GM19467 (cell line): ENCODE measurements at regions not wholly inside any gene's neighbourhood (a gene's known extent, or its start where the extent isn't known, plus 50 kb on each side); places are given as distances from the start of the nearest gene placed in this dataset.
"Not testable (repeated sequence)": the region's sequence is repeated elsewhere in the genome, so short reads cannot be mapped to it uniquely, and the experiment has no call there.

Experiments used
- ATAC-seq: cut with Tn5 transposase; IDR thresholded peaks from one replicate; pipeline ENCODE4 v1.9.1; 2021; ENCODE audit warnings: mild to moderate bottlenecking, moderate library complexity; ENCODE audit not compliant: unreplicated experiment

DNA sequence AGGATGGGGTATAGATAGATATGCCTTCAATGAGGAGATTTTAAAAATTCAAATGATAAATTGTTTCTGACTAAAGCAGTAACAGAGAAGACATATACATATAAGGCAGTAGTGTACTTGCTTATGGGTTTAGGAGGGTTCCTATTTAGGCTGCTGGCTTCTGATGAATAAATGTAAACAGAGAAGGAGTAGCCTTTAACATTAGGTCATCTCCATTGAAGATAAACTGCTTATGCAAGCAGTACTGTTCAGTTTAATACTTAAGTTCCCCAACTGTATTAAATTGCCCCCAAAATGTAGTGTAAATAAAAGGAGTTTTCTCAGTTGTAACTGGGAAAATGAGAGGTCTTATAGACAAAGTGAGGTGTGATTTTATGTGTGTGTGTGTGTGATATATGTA is 217.7 kb upstream of the TMEFF2 start:
- no peak for ATAC-seq

DNA sequence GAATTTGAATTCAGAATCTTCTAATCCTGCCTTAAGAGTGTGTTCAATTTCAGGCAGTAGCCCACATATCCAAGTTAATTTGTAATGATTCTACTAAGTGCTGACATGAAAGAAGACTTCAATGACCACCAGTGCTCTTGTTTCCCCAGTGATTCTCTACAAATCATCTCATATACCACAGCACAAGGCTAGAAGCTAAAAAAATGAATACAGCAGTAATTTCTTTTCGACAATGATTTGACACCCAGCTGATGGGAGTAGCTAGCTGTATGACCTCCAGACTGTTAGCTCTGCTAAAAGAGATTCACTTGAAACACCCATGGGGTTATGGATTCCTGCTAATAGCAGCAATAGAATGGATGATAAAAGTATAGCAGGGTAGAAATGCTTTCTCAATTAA is 217.0 kb upstream of the TMEFF2 start:
- no peak for ATAC-seq

DNA sequence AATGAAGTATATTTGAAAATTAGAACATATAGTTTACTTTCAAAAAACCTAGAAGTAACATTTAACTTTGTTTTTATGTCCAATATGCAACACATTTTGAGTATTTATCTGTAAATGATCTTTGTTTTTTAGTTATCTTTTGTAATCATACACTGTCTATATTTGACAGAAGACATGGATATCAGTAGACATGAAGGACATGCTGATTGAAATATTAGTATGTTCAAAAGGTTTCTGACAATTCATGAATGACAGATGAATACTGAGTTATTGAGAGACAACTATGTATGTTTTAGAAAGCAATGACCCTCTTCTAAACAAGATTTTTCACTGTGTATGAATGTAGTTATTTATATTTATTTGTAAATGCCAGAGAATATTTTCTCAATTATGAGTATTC is 215.6 kb upstream of the TMEFF2 start:
- ATAC-seq, result no peak

DNA sequence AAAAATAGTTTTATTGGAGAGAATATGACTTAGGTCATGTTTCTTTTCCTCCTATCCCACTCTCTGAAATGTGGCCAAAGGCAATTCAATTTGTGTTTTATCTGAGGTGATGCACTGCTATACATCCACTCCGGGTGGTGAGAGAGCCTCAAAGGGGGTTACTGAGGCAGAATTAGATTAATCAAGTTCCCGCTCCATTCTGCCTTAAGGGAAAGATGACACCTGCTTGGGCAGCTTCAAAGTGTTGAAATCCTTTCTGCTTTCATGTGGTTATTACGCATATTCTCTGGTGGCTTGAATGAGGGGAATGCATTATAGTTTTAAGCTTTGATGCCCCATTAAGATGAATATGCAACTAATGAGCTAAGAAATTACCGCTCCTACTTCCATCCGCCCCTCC is 213.0 kb upstream of the TMEFF2 start:
- no peak for ATAC-seq

DNA sequence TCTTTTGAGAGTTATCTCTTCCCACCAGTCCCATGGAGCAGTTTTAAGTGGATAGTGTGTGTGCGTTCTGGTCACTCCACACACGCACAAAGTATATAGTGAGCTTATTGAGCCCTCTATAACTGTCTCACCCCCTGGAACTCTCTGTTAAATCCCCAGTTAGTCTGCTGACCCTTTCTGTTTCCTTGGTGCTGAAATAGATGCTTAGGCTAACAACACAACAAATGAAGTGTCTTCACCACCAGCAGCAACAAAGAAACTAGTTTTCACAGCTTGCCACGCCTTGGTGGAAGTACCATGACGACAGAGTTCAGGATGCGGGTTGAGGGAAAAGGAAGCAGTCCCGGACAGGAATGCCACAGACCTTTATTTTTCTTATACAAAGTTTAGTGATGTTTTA is 203.5 kb upstream of the TMEFF2 start:
- no peak for ATAC-seq

DNA sequence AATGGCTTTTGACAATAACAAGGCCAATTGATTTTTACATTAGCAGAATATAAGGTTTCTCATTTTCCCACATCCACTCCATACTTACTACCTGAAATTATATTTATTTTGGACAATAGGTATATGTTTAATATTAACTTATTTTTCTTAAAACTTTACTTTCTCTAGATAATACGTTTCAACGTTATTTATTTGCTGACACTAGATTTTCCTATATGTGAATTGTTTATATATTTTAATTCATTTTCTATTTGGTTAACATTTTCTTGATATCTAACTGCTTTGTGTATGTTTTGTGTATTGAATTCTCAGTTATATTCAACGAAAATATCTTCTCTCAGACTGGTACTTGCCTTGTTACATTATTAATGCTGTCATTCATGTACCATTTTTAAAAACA is 199.9 kb upstream of the TMEFF2 start:
- no peak for ATAC-seq

DNA sequence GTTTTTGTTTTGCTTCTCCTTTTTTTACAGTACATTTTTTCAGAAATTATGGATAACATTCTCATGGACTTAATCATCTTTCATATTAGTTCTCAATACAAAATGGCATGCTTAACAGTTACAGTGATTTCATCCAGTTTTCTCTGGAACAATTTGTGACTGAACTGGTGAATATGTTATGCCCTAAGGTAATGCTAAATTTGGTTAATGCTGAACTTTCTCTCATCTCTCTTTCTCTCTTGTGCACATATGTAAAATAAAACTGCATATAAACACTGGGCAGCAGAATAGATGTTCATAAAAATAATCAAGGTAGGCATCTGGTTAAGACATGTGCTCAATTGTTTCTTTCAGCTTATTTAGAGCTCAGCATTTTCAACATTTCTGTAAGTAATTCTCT is 196.3 kb upstream of the TMEFF2 start:
- ATAC-seq, result no peak

DNA sequence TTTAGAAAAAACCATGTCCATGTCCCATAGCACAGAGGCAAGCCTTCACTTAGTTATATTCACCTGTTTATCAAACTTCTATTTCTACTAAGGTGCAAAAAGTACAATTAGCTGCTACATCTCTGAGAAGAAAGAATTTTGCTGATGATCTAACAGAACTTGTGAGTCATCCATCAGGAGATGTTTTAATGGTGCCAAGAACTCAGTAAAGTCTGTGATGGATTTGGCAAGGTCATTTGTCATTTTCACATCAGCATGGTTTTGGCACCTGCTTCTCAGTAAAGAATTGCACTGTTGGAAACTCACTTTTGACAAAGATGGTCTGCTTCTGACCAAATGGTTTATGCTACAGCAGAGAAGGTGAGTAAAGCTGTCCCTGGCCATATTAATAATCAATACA is 195.7 kb upstream of the TMEFF2 start:
- no peak for ATAC-seq

DNA sequence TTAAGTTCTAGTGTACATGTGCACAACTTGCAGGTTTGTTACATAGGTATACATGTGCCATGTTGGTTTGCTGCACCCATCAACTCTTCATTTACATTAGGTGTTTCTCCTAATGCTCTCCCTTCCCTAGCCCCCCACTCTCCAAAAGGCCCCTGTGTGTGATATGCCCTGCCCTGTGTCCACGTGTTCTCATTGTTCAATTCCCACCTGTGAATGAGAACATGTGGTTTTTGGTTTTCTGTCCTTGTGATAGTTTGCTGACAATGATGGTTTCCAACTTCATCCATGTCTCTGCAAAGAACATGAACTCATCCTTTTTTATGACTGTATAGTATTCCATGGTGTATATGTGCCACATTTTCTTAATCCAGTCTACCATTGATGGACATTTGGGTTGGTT is 189.5 kb upstream of the TMEFF2 start:
- not testable (repeated sequence) for ATAC-seq

DNA sequence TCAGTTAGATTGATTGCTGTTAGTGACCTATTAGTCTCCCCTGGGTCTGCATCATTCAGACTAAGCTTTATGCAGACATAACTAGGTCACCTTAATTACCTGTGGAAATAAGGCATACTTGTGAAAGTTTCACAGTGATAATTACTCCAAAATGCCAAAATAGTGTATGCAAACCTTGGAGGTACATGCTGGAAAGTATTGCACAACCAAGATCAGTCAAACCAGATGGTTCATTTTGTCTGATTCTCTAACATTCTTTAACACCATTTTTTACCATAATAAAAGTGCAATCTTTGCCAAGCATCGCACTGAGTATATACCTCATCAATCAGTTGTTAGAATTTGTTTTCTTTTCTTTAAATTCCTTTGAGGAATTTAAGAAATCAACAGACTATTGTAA is 186.3 kb upstream of the TMEFF2 start:
- no peak for ATAC-seq

DNA sequence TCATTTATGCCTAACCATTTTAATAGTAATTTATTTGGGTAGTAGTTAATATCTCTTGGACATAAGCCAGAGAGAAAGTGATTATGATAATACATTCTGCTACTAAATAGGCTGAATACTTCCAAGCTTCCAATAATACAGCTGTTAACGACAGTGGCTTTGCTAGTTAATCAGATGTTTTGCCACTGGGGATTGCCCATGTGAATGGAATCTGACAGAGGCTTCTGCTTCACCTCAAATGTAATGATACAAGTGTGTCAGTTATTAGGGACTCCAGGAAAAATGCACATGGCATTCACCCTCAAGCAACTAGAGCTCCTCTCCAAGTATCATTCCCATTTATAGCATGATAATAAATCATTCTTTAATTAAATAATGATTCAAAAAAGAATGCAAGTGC is 185.0 kb upstream of the TMEFF2 start:
- ATAC-seq, result no peak

DNA sequence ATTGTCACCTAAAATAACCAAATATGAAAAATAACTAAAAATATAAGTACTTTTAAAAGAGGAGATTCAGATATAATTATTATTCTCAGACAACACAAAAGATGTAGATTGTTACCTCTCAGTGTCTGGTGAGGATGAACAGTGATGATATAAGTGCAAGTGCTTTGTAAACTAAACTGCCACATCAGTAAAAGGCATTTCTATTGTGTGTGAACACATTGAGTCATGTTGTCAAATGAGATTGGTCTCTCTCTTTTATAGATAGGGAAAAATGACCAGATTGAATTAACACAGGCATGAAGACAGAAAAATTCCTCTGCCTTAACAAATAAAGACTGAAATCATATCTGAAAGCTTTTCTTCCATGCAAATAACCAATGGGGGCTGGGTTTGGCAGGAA is 182.4 kb upstream of the TMEFF2 start:
- no peak for ATAC-seq

DNA sequence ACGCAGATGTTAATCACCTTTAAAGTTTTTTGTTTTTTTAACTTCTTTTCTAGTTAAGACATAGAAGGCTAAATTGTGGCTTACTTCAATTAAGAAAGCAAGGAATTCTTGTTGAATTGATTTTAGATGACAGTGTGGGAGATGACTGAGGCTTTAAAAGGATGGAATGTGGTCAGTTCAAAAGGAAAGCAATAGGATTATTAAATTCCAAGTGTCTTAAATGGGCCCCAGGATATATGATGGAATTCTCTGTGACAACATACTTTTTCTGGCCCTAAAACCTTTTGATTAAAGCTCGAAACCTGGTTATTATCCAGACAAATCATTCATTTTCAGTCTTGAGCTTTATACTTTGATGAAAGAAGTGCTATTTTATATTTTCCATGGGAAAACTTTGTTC is 179.0 kb upstream of the TMEFF2 start:
- ATAC-seq, result no peak

DNA sequence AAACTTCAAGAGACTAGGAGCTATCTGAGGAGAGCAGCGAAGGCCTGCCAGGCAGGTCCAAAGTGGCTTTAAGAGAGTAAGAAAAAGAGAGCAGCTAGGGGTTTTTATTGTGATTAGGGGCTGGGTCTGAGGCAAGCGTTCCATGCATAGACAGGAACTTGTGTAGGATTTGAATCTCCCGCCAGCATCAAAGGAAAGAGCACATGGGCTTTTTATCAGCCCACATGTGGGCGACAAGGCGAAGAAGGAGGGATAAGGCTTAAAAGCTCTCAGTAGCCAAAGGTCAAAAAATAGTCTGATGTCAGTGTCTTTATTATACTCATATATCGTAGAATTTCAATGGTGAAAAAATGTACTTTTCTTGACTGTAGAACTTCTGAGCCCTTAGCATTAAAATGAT is 178.5 kb upstream of the TMEFF2 start:
- no peak for ATAC-seq

DNA sequence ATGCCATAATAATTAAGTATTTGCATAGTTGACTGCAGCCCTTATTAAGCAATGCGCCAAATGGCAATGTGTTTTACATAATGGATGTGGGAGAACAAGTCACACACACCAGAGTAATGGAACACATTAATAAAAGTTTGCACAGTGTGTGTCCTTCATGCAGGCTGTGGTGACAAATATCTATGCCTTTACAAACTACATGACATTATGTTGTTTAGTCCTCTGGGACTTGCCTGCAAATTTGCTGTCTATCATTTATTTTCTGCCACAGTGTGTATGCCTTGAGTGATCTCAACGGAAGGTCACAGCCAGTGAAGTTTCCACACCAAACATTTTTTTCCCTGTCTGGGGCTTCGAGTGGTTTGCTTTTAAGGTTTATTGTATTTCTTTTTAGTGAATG is 175.2 kb upstream of the TMEFF2 start:
- ATAC-seq, result no peak

DNA sequence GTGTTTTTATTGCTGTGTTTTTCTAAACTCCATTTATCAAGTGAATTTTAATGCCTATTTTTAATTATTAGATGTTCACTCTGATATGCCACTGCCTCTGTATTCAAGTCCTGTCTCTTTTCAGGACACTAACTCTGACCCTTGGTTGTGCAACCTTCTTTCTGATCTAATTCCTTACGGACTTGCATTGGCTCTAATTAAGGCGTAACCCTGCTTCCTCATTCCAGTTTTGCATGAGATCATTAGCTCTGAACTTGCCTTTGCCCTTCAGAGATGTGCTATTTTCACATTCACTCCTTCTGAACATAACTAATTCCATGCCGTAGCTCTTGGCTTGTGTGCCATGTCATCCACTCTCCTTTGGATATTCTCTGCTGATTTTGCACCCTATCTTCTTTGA is 162.5 kb upstream of the TMEFF2 start:
- no peak for ATAC-seq

DNA sequence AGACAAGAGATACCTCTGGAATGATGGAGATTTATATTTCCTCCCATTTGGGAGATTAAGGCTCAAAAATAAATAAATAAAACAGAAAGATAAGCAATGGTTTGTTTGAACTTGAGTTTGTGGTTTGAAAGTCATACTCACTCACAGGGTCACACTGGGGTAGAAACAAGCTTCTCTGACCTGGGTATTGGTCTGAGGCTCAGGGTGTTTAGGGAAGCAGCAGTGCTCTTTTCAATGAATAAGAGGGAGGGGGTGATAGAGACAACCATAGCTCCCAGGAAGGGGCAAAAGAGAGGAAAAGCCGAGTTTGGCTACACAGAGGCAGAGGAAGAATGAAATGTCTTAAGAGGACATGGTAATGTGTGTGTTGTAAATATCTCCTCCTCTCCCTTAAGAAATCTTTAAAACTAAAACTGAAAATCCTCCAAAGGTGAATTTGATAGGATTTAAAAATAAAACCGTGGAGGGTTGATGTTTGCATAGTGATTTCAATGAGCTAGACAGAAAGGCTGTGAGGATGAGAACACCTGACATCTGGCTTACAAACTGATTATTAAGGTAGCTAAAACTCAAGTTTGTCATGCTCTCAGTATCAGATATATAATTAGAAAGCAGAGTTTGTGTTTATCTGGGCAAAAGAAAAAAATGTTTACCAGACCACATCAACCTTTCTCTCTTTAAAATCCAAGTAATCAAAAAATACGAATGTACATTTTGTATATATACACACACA is 159.9 kb upstream of the TMEFF2 start:
- no peak for ATAC-seq

DNA sequence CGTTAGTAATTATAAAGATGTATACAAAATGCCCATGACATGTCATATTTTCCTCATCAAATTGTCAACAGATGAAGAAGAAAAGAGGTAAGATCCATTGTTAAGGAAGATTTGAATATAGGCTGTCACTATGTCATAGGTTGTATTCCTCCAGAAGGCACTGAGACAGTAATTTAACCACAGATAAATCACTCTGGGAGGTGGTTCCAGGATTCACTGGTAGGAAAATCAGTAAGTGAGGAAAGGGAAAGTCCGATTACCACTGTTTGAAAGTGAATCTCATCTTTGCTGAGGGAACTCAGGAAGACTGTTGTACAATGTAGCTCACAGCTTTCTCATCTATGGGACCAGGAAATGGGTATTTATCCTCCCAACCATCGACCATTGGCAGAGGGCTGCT is 152.8 kb upstream of the TMEFF2 start:
- no peak for ATAC-seq

DNA sequence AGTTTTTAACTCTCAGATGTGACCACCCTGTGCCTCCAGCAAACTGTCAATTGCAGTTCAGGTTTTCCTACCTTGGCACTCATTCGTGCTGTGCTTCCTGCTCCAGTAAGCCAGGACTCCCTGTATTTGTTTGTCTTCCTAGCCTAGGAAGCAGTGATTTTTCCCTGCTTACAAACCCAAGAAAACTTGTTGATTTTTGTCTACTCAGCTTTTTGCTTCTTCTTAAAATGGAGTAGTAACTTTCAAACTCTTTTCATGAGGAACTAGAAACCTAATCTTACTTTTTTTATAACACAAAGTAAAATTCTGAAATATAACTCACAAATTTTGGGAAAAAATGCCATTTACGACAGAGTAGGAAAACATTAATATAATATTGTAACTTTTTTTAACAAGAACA is 150.6 kb upstream of the TMEFF2 start:
- ATAC-seq, result no peak

DNA sequence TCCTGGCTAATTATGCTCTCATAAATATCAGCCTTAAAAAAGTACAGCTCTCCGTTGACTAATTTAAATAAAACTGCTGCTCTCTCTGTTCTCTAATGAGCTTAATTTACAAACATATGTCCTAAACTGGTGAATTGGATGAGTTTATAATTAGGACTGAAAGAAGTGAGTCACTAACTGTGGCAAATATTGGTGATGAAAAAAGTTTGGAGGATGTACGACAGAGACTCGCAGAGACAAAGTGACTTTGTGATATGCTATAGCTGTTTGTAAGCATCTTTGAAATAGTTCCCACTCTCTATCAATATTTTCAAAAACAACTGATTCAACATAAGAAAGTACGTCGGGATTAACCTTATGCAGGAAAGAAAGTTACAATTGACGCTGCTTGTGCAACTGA is 138.9 kb upstream of the TMEFF2 start:
- no peak for ATAC-seq

DNA sequence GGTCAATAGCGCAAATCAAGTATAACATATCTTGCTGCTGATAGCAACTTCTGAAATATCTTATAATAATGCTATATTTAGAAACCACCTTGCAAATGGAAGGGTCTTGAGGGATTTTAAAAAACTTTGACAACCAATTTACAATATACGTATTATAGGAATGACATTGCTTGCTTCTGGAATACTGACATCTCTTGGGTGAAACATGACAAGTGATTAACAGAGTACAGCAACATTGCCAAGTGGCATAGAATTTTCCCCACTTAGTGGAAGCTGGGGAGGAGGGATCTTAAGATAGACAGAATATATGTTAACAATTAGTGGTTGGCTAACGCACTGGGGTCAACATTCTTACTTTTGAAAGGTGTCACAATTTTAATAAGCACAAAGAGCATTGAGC is 133.6 kb upstream of the TMEFF2 start:
- no peak for ATAC-seq

DNA sequence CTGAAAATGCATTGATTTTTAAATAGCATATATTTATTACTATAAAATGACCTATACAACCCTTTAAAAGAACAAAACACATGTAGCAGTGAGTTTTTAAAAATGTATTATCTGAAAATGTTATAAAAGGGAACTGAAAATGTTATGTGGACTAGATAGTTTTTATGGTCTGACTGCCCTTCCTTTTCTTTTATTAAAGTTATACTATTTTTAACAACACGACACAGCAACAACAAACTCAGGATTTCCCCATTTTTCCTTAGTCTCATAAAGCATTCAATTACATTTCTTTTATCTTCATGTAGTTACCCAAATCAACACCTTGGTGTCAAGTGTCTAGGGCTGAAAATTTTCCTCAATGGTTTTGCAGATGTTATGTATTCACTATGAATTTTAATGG is 132.8 kb upstream of the TMEFF2 start:
- no peak for ATAC-seq

DNA sequence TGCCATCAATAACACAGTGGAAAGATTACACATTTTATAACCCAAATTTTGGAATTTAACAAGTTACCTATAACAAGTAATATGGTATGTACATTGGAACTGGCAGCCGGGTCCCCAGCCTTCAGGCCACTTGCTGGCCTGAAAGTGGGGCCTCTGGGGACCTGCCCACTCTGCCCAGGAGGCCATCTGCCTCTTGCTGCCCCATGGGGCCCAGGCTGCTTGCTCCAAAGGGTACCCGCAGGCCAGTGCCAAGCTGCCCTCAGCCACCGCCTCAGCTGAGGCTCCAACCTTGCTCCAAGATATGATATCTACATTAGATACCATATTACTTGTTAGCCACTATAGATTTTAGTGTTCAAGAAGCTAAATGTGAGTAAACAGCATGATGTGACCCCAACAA is 120.8 kb upstream of the TMEFF2 start:
- ATAC-seq, result no peak
